Fibroblast of lung (primary cell): ENCODE measurements at regions not wholly inside any gene's neighbourhood (a gene's known extent, or its start where the extent isn't known, plus 50 kb on each side); places are given as distances from the start of the nearest gene placed in this dataset.

ENCODE experiments used
- DNase-seq, 2 donors: peaks; one replicate each; pipeline versions ENCODE4 v3.0.0 to v3.0.0-alpha.2; 2010; ENCODE audit warnings: low read depth in 2 of 2
- H2AFZ ChIP-seq: 2 replicates; pipeline ENCODE4 v1.5.1; 2012; ENCODE audit warnings: low read length, control low read depth, inconsistent platforms
- H3K27ac ChIP-seq: 2 replicates; pipeline ENCODE4 v1.5.1; 2011; ENCODE audit warnings: low read length, control low read depth; ENCODE audit not compliant: insufficient read depth
- H3K27me3 ChIP-seq: 2 replicates; pipeline ENCODE4 v1.5.1; 2011; ENCODE audit warnings: mild to moderate bottlenecking, low read length; ENCODE audit not compliant: control insufficient read depth, insufficient read depth
- H3K36me3 ChIP-seq: 2 replicates; pipeline ENCODE4 v1.5.1; 2011; ENCODE audit warnings: low read length; ENCODE audit not compliant: control insufficient read depth, insufficient read depth
- H3K4me1 ChIP-seq: 2 replicates; pipeline ENCODE4 v1.5.1; 2011; ENCODE audit warnings: low read length; ENCODE audit not compliant: control insufficient read depth, insufficient read depth; ENCODE audit errors: extremely low read depth
- H3K4me2 ChIP-seq: 2 replicates; pipeline ENCODE4 v1.5.1; 2011; ENCODE audit warnings: low read length, control low read depth; ENCODE audit not compliant: insufficient read depth; ENCODE audit errors: extremely low read depth
- H3K4me3 ChIP-seq, 4 experiments: fragments of 200-600 bp in 1 of 4; sonication (generic) in 1 of 4; replicated peaks in 1 of 4; 2 replicates each; pipeline ENCODE4 v1.5.1; 2011 to 2016; ENCODE audit warnings: low read length in 4 of 4, low read depth in 3 of 4, mild to moderate bottlenecking in 3 of 4, control low read depth in 2 of 4, inconsistent platforms in 1 of 4, mixed read lengths in 1 of 4; ENCODE audit not compliant: insufficient read depth in 1 of 4; ENCODE audit errors: control extremely low read depth in 1 of 4
- H3K79me2 ChIP-seq: 2 replicates; pipeline ENCODE4 v1.5.1; 2012; ENCODE audit warnings: mild to moderate bottlenecking, low read length, inconsistent platforms; ENCODE audit not compliant: control insufficient read depth, insufficient read depth
- H3K9ac ChIP-seq: 2 replicates; pipeline ENCODE4 v1.5.1; 2011; ENCODE audit warnings: mild to moderate bottlenecking, low read length, control low read depth; ENCODE audit not compliant: insufficient read depth
- H3K9me3 ChIP-seq: 2 replicates; pipeline ENCODE4 v1.5.1; 2012; ENCODE audit warnings: low read depth, low read length; ENCODE audit not compliant: control insufficient read depth, insufficient read depth
- H4K20me1 ChIP-seq: 2 replicates; pipeline ENCODE4 v1.5.1; 2011; ENCODE audit warnings: low read length; ENCODE audit not compliant: control insufficient read depth, insufficient read depth; ENCODE audit errors: extremely low read depth
- EZH2 ChIP-seq: IDR thresholded peaks from 2 replicates; pipeline ENCODE4 v1.5.1; 2012; ENCODE audit warnings: low read length, control low read depth, mild to moderate bottlenecking; ENCODE audit errors: missing control alignments
- TF ChIP-seq, protein P1 (sequence below), 2 donors: IDR thresholded peaks in 1 of 2; conservative IDR thresholded peaks in 1 of 2; 1 replicate in 1 of 2; 2 replicates in 1 of 2; pipeline ENCODE4 v1.5.1; 2011 to 2012; ENCODE audit warnings: low read length in 2 of 2, control low read depth in 1 of 2, inconsistent platforms in 1 of 2, low read depth in 1 of 2, mild to moderate bottlenecking in 1 of 2

DNA sequence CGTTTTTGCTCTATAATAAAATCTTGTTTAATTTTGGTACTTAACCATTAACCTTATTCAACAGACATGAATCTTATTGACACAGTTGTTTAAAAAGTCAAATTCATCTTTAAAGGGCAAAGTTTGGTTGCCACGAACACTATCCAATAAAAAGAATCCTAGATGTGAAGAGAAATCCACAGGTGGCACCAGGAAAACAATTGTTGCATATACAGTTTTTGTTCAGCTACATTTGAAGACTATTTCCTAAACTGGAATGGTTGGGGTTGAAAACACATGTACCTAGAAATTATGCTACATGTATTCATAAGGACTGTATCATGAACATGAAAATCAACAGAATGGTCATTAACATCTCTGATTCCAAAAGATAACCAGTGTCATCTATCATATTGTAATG is 71.1 kb upstream of the GULP1 start:
- no peak overlapping the region for H2AFZ ChIP-seq
- no peaks in the 10 kb centered on the region for H3K36me3 ChIP-seq
- no peak overlapping the region for H3K9ac ChIP-seq
- H3K4me1 ChIP-seq, result no peaks in the 10 kb centered on the region
- H4K20me1 ChIP-seq, result no peaks in the 10 kb centered on the region
- H3K4me2 ChIP-seq, result no peak overlapping the region
- H3K79me2 ChIP-seq, result no peaks in the 10 kb centered on the region
- H3K27me3 ChIP-seq, result no peaks in the 10 kb centered on the region
- no peak for TF ChIP-seq EZH2
- TF ChIP-seq, protein P1, sequence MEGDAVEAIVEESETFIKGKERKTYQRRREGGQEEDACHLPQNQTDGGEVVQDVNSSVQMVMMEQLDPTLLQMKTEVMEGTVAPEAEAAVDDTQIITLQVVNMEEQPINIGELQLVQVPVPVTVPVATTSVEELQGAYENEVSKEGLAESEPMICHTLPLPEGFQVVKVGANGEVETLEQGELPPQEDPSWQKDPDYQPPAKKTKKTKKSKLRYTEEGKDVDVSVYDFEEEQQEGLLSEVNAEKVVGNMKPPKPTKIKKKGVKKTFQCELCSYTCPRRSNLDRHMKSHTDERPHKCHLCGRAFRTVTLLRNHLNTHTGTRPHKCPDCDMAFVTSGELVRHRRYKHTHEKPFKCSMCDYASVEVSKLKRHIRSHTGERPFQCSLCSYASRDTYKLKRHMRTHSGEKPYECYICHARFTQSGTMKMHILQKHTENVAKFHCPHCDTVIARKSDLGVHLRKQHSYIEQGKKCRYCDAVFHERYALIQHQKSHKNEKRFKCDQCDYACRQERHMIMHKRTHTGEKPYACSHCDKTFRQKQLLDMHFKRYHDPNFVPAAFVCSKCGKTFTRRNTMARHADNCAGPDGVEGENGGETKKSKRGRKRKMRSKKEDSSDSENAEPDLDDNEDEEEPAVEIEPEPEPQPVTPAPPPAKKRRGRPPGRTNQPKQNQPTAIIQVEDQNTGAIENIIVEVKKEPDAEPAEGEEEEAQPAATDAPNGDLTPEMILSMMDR (conservative IDR thresholded peaks at IDR 0.05 in 1 of 2, IDR thresholded peaks at IDR 0.05 in 1 of 2; ENCODE audit: low read depth in 1 of 2, low read length in 2 of 2), result no peak
- no peak overlapping the region for H3K4me3 ChIP-seq
- DNase-seq, result no peak
- no peak overlapping the region for H3K27ac ChIP-seq
- no peaks in the 10 kb centered on the region for H3K9me3 ChIP-seq

DNA sequence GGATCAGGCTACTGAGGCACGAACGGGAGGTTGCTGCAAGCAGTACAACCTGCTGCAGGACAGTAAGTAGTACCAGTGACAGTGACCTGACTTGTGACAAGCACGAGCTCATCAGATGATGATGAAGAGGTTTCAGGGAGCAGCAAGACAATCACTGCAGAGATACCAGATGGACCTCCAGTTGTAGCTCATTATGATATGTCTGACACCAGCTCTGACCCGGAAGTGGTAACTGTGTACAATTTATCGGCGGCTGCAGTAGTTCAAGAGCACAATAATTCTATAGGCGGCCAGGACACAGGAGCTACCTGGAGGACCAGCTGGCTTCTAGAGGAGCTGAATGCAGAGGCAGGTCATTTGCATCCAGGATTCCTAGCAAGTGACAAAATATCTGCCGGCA is 64.0 kb upstream of the GULP1 start:
- no peaks in the 10 kb centered on the region for H3K27me3 ChIP-seq
- no peak overlapping the region for H3K4me2 ChIP-seq
- H3K9me3 ChIP-seq, result no peaks in the 10 kb centered on the region
- H3K27ac ChIP-seq, result no peak overlapping the region
- H3K4me1 ChIP-seq, result no peaks in the 10 kb centered on the region
- H4K20me1 ChIP-seq, result no peaks in the 10 kb centered on the region
- H3K79me2 ChIP-seq, result no peaks in the 10 kb centered on the region
- H3K9ac ChIP-seq, result no peak overlapping the region
- TF ChIP-seq EZH2, result no peak
- TF ChIP-seq, protein P1 (conservative IDR thresholded peaks at IDR 0.05 in 1 of 2, IDR thresholded peaks at IDR 0.05 in 1 of 2; ENCODE audit: low read depth in 1 of 2, low read length in 2 of 2), result no peak
- no peak overlapping the region for H2AFZ ChIP-seq
- no peak overlapping the region for H3K4me3 ChIP-seq
- DNase-seq, result no peak
- no peaks in the 10 kb centered on the region for H3K36me3 ChIP-seq

DNA sequence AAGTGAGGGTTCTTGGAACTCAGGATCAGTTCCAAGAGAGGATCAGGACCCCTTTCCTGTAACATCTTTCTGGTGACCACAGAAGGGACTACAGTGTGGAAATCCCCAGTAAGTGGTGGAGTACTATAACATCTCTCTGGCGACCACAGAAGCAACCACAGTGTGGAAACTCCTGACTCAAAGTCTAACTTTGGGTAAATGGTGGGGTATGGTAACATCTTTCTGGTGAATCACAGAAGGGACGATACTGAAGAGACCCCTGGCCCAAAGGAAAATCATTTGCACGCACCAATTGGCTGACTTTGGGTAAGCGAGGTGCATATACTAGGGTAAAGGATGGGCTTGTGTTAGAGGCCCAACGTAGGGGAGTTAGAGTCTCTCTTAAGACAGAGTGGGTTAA is 56.3 kb upstream of the GULP1 start:
- no peaks in the 10 kb centered on the region for H3K27me3 ChIP-seq
- H4K20me1 ChIP-seq, result no peaks in the 10 kb centered on the region
- H3K4me1 ChIP-seq, result no peaks in the 10 kb centered on the region
- DNase-seq, result peak in 1 of 2 donors; percentile 15
- no peaks in the 10 kb centered on the region for H3K79me2 ChIP-seq
- no peak for TF ChIP-seq EZH2
- TF ChIP-seq, protein P1 (conservative IDR thresholded peaks at IDR 0.05 in 1 of 2, IDR thresholded peaks at IDR 0.05 in 1 of 2; ENCODE audit: low read depth in 1 of 2, low read length in 2 of 2), result no peak
- H3K9ac ChIP-seq, result no peak overlapping the region
- no peak overlapping the region for H3K27ac ChIP-seq
- H3K4me2 ChIP-seq, result no peak overlapping the region
- no peak overlapping the region for H3K4me3 ChIP-seq
- H2AFZ ChIP-seq, result no peak overlapping the region
- no peaks in the 10 kb centered on the region for H3K9me3 ChIP-seq
- H3K36me3 ChIP-seq, result no peaks in the 10 kb centered on the region
